CD1c-positive myeloid dendritic cell (primary cell): ENCODE measurements at regions not wholly inside any gene's neighbourhood (a gene's known extent, or its start where the extent isn't known, plus 50 kb on each side); places are given as distances from the start of the nearest gene placed in this dataset.

ENCODE experiments used
- DNase-seq: peaks from one replicate; pipeline ENCODE4 v3.0.0-alpha.2; 2016; ENCODE audit errors: extremely low spot score

DNA sequence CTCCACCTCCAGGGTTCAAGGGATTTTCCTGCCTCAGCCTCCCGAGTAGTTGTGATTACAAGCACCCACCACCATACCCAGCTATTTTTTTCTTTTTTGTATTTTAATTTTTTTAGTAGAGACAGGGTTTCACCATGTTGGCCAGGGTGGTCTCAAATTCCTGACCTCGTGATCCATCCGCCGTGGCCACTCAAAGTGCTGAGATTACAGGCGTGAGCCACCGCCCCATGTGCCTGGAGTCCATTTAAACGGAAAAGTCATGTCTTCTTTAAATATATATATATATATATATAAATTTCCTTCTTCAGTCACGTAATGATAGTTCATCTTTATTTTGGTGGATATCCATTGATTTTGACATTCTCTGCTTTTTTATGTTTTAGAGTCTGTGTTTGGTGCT lies 264.0 kb upstream of the PITX2 start:
- no peak for DNase-seq

DNA sequence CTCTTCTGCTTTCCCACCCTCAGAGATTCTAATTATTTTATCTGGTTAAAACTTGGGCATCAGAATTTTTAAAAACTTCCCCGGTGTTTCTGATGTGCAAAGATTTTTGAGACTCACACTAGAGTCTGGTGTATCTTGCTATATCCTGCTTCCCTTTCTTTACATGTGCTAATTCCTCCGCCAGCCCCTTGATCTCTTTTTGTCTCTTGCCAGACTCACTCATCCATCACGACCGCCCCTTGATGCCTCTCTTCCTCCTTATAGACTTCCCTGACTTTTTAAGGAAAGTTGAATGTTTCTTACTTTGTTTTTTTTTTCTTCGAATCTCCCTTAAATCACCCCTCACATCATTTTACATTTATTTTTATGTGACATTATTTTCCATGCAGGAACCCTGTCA lies 274.9 kb upstream of the PITX2 start:
- DNase-seq: no peak

DNA sequence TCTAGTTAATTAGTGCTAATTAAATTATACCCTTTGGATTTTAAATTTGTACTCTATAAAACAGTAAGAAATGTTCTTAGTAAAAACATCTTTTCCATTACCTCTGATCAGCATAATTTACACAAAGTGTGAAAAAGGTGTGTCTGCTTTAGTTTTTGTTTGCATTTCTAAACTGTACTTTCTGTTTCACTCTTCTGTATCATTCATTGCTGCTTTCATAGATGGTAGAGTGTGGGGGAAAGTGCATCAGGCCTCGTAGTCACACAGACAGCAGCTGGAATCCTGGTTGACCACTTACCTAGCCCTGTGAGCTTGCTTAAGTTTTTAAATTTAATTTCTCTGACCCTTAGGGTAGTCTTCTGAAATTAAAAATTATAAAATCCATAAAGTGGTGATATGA lies 275.4 kb upstream of the PITX2 start:
- DNase-seq: no peak

DNA sequence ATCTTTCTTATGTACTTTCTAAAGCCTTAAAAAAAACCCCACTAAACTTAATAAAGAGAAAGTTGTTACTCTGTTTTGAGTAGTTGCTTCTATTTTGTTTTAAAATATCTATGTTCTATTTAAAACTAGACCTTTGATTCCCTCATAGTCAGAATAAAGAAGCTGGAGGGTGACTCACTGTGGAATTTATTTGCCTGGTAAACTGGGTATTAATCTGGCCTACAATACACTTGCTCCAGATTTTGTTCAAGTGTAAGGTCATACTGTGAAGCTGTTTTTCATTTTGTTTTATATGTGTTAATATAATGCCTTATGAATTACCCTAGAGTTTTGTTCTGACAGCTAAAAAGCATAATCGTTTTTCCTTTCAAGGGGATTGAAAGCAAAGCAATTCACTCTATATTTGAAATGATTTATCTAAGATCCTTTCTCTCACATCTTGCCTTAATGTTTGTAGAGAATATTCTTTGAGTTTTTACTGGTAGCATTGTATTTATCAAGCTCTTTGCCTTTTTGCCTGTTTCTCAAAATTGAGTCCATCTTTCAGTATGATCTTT lies 277.4 kb upstream of the PITX2 start:
- DNase-seq: no peak

DNA sequence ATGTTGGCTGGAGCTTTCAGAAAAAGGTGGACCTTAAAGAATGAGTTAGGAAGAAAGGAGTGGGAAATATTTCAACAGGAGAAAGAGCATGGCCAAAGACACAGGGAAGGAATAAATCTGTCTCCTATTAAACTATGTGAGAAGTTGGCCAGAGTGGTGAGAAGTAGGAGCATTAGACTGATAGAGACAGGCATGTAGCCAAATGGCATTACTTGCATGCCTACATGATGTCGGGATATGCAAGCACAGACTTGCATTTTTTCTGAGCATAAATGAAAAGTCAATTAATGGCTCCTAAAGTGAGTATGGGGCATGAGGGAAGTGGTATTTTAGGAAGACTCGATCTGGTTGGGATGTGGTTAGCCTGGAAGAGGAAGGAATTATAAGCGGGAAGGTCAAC lies 279.6 kb upstream of the PITX2 start:
- DNase-seq: no peak

GRCh38 chr4:110904435-110905065 lies 281.7 kb upstream of the PITX2 start:
- no peak for DNase-seq

- no peak for DNase-seq
Measured at GRCh38 chr4:110905367-110905766, 282.5 kb upstream of the PITX2 start.

DNA sequence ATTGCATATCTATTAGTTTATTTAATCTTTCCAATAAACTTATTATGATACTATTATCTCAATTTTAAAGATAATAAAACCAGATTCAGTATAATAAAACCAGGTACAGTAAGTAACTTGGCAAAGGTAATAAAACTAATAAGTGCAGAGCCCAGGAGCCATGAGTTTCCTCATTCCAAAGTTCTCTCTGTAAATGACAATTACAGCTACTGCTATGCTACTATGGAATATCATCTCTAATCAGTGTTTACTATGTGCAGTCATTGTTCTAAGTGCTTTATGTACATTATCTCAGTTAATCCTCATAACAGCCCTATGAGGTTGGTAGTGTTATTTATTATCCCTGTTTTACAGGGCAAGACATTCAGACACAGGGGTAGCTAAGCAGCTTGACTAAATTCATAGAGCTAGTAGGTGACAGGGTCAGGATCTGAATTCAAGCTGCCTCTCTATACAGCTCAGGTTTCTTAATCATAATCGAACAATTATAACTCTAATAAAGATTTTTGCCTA lies 285.0 kb upstream of the PITX2 start:
- DNase-seq: no peak

DNA sequence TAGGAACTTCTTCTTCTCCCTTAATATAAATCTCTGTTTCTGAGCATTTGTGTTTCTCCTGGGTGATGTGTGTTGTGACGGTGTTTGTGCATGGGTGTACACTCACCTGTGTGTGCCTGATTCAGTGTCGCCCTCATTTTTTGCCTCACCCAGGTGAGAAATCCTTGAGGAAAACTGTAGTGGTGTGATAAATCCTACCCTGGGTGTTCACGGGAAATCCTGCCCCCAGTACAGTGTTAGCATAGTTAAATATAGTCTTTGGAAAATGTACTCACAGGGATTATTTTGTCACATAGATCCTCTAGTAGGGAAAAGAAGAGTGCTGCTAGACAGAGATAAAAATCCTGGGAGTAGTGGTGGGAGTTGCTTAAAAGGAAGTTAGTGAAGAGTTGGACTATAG lies 291.9 kb upstream of the PITX2 start:
- DNase-seq: no peak

GRCh38 chr4:110915301-110915700 lies 292.4 kb upstream of the PITX2 start:
- DNase-seq: no peak

GRCh38 chr4:110916505-110916904 lies 293.6 kb upstream of the PITX2 start:
- no peak for DNase-seq

DNA sequence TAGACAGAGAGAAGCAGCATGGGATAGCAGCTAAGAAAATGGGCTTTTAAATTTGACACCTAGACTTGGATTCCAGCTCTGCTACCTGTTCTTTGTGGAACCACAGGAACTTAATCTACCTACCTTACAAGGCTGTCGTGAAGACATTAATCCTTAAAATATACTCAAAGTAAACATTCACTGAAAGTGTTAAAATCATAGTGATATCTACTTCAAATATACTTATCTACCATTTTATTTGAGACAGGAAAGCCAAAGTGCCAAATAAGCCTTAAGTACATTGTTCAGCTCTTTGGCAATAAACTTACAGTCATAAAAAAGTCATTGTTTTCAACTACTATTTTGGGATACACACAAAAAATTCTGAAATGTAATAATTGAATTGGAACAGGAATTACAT lies 295.0 kb upstream of the PITX2 start:
- no peak for DNase-seq

- DNase-seq: no peak
Measured at GRCh38 chr4:110920990-110921389, 298.1 kb upstream of the PITX2 start.

DNA sequence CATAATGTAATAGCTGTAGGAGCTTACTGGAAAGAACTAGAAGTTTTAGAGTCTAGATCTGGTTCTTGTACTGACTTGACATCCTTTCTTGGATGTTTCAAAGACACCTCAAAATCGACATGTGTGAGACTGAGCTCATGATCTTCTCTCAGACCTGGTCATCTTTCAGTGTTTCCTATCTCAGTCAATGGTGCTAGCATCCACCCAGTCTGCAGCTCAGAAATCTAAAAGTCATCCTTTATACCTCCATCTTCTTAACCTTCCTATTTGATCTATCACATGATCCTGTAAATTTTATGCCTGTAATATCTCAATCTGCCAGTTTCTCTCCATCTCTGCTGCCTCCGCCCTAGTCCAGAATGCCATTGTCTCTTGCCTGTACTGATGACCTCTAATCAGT lies 301.9 kb upstream of the PITX2 start:
- DNase-seq: no peak

DNA sequence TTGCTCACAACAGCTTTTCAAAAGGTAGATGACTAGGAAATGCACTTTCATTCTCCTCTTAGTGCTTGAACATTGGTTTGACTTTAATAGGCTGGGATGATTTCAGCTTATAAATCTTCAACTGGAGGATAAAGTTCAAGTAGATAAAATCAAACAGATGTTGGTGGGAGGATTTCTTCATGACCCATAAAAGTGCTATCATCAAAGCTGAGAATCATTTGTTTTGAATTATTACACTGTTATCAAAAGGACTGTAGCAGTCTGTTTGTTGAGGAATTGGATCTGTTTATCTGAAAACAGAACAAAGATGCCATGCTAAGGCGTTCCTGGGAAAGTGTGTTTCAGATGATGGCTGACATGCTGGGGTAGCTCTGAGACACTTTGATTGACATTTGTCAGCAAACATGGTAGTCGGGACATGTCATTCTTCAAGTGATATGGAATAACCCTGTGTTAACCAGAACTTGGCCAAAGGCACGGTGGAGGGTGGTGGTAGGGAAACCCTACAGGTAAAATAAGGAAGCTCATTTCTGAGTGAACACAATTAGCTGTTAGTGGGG lies 304.0 kb upstream of the PITX2 start:
- DNase-seq: no peak

- no peak for DNase-seq
Measured at GRCh38 chr4:110933341-110933740, 310.5 kb upstream of the PITX2 start.

DNA sequence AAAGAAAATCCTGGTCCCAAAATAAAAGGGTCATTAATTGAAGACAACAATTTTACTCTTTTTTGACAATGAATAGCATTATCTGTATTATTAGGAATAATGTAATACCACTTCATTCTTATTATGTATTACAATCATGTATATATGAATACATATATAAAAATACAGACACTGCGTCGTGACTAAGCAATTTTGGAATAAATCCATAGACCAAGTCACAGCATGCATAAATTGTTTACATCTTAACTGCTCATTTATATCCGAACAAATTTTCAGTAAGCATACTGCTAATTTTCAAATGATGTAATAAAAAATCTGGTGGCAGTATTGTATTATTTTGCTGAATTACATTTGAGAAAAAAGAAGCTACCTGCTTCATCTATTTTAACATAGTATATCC lies 321.6 kb upstream of the PITX2 start:
- no peak for DNase-seq

- DNase-seq: no peak
Measured at GRCh38 chr4:110945600-110945999, 322.7 kb upstream of the PITX2 start.

GRCh38 chr4:110949542-110949941 lies 326.7 kb upstream of the PITX2 start:
- no peak for DNase-seq

- no peak for DNase-seq
Measured at GRCh38 chr4:110950731-110951130, 327.9 kb upstream of the PITX2 start.

DNA sequence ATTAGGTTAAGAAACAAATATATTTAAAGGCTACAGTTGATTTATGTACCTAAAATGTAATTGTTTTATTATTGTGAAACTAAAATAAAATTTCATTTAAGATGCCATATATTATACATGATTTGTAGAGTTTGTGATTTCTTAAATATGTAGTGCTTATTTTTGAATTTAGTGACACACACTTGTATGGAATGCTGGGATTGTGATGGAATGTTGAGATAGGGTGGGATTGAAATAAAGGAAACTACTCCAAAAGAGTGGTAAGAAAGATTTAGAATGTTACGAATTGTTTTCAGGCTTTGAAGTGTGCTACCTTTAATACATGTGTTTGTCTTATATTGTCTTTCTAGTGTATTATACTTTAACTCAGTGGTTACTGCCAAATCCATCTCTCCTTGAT lies 330.3 kb upstream of the PITX2 start:
- no peak for DNase-seq

GRCh38 chr4:110953898-110954297 lies 331.0 kb upstream of the PITX2 start:
- DNase-seq: no peak

- no peak for DNase-seq
Measured at GRCh38 chr4:110955748-110956147, 332.9 kb upstream of the PITX2 start.
